ENCODE measurements at regions not wholly inside any gene's neighbourhood (a gene's known extent, or its start where the extent isn't known, plus 50 kb on each side); places are given as distances from the start of the nearest gene placed in this dataset.

GRCh38 chr13:62087124-62087523 lies 671.5 kb upstream of the PCDH20 start:
- H3K4me3 Mint-ChIP-seq = no peak overlapping the region
- H3K27me3 ChIP-seq (ENCODE audit: insufficient read depth, low read length) = no peaks in the 10 kb centered on the region
- H3K79me2 ChIP-seq (ENCODE audit: insufficient read depth, low read length) = no peaks in the 10 kb centered on the region
- H2AFZ ChIP-seq (ENCODE audit: low read length) = no peak overlapping the region
- H4K8ac ChIP-seq (replicated peaks; ENCODE audit: insufficient read length, low read depth, low read length) = no peak overlapping the region
- no peaks in the 10 kb centered on the region for H3K27me3 Mint-ChIP-seq (ENCODE audit: low read depth)
- H3K23me2 ChIP-seq (ENCODE audit: insufficient read length, low read depth, low read length, poor library complexity, severe bottlenecking) = no peaks in the 10 kb centered on the region
- H2BK20ac ChIP-seq (ENCODE audit: low read depth, low read length, poor library complexity, severe bottlenecking) = no peak overlapping the region
- no peaks in the 10 kb centered on the region for H3K9me3 ChIP-seq (ENCODE audit: control insufficient read depth, low read depth, low read length)
- DNase-seq = no peak
- H2BK15ac ChIP-seq (ENCODE audit: low read depth, low read length) = no peak overlapping the region
- H3K9me3 Mint-ChIP-seq = no peaks in the 10 kb centered on the region
- no peak overlapping the region for H3K23ac ChIP-seq (ENCODE audit: insufficient read length, low read depth, low read length)
- H3K4me1 ChIP-seq (ENCODE audit: insufficient read depth, low read length) = no peaks in the 10 kb centered on the region
- no peaks in the 10 kb centered on the region for H3K36me3 Mint-ChIP-seq (ENCODE audit: insufficient read depth in 1 of 3, low read depth in 3 of 3)
- no peaks in the 10 kb centered on the region for H3K79me1 ChIP-seq (ENCODE audit: insufficient read depth, low read depth, low read length, poor library complexity, severe bottlenecking)
- H2BK12ac ChIP-seq (ENCODE audit: insufficient read length, low read depth, low read length) = no peak overlapping the region
- H3K14ac ChIP-seq (ENCODE audit: insufficient read depth, low read length) = no peak overlapping the region
- no peak overlapping the region for H3K27ac Mint-ChIP-seq
- no CpG with 5 or more reads among the region's 4 CpGs for WGBS (ENCODE audit: extremely low coverage, insufficient read length, low lambda C conversion rate)
- H3K27ac ChIP-seq (ENCODE audit: insufficient read length, low read depth, low read length) = no peak overlapping the region
- H2BK5ac ChIP-seq (ENCODE audit: insufficient read length, low read length) = no peak overlapping the region
- no peak overlapping the region for H3K9ac ChIP-seq (ENCODE audit: extremely low read depth, insufficient read length, low read length)
- H2BK120ac ChIP-seq (ENCODE audit: low read depth, low read length, poor library complexity, severe bottlenecking) = no peak overlapping the region
- TF ChIP-seq CTCF (conservative IDR thresholded peaks at IDR 0.05) = no peak
- no peak overlapping the region for H3K4me2 ChIP-seq (ENCODE audit: insufficient read depth, insufficient read length, low read length)
- peaks cover 11% of the 10 kb centered on the region in 2 experiments for H3K4me1 Mint-ChIP-seq
- no peak overlapping the region for H3K4ac ChIP-seq (ENCODE audit: low read depth, low read length)
- H2AK5ac ChIP-seq (ENCODE audit: insufficient read length, low read length) = no peak overlapping the region
- H4K91ac ChIP-seq (ENCODE audit: insufficient read length, low read depth, low read length) = no peak overlapping the region
- no peak overlapping the region for H3T11ph ChIP-seq (ENCODE audit: low read length)
- no peak overlapping the region for H3K56ac ChIP-seq (ENCODE audit: insufficient read length, low read depth, low read length)
- no peak overlapping the region for H4K5ac ChIP-seq (ENCODE audit: insufficient read length, low read depth, low read length)
- H4K20me1 ChIP-seq (ENCODE audit: control insufficient read depth, insufficient read depth, insufficient read length) = no peaks in the 10 kb centered on the region
- no peak overlapping the region for H3K18ac ChIP-seq (ENCODE audit: insufficient read length, low read depth, low read length)
